ENCODE measurements at regions not wholly inside any gene's neighbourhood (a gene's known extent, or its start where the extent isn't known, plus 50 kb on each side); places are given as distances from the start of the nearest gene placed in this dataset.

GRCh38 chr2:196431076-196431475, 208.4 kb upstream of the CCDC150 start:
- TF ChIP-seq POLR2A (IDR thresholded peaks at IDR 0.05) (no peak), CTCF (IDR thresholded peaks at IDR 0.05) (no peak), POLR2AphosphoS5 (IDR thresholded peaks at IDR 0.05) (no peak), EP300 (IDR thresholded peaks at IDR 0.05; ENCODE audit: low read depth) (no peak)
- no peak overlapping the region for H3K27ac ChIP-seq
- intact Hi-C loops (cut with DNase I; ENCODE audit: low total_unique reads): no loop called here
- H3K4me1 ChIP-seq: no peaks in the 10 kb centered on the region
- in situ Hi-C loops (cut with MboI; ENCODE audit: low pct_ligation_motif_present in 1 of 4, low pct_unique_long_range_greater_than_20kb in 1 of 4, low sequenced_read_pairs in 3 of 4): no loop called here
- H3K9me3 ChIP-seq: no peaks in the 10 kb centered on the region
- H3K4me3 ChIP-seq: no peak overlapping the region
- WGBS, 2 donors (ENCODE audit: low coverage in 1 of 2): 49 to 61% methylated on average over 2 of the region's 2 CpGs
- no peak for DNase-seq
- H3K27me3 ChIP-seq: no peaks in the 10 kb centered on the region
- no peaks in the 10 kb centered on the region for H3K36me3 ChIP-seq

GRCh38 chr2:196431957-196432356, 207.6 kb upstream of the CCDC150 start:
- WGBS, 2 donors (ENCODE audit: low coverage in 1 of 2): 75 to 80% methylated on average over 3 to 4 of the region's 4 CpGs
- in situ Hi-C loops (cut with MboI; ENCODE audit: low pct_ligation_motif_present in 1 of 4, low pct_unique_long_range_greater_than_20kb in 1 of 4, low sequenced_read_pairs in 3 of 4) (no loop called here), intact Hi-C loops (cut with DNase I; ENCODE audit: low total_unique reads) (no loop called here)
- no peaks in the 10 kb centered on the region for H3K36me3 ChIP-seq
- no peaks in the 10 kb centered on the region for H3K9me3 ChIP-seq
- no peak for DNase-seq
- no peak overlapping the region for H3K4me3 ChIP-seq
- no peak for TF ChIP-seq CTCF (IDR thresholded peaks at IDR 0.05)
- no peak for TF ChIP-seq POLR2AphosphoS5 (IDR thresholded peaks at IDR 0.05)
- no peak for TF ChIP-seq EP300 (IDR thresholded peaks at IDR 0.05; ENCODE audit: low read depth)
- no peak for TF ChIP-seq POLR2A (IDR thresholded peaks at IDR 0.05)
- H3K27ac ChIP-seq: no peak overlapping the region
- H3K27me3 ChIP-seq: no peaks in the 10 kb centered on the region
- no peaks in the 10 kb centered on the region for H3K4me1 ChIP-seq

- H3K27me3 ChIP-seq: no peaks in the 10 kb centered on the region
- WGBS, 2 donors (ENCODE audit: low coverage in 1 of 2): 88 to 95% methylated on average over 6 to 13 of the region's 13 CpGs
- intact Hi-C loops (cut with DNase I; ENCODE audit: low total_unique reads): no loop called here
- TF ChIP-seq CTCF (IDR thresholded peaks at IDR 0.05) (no peak), EP300 (IDR thresholded peaks at IDR 0.05; ENCODE audit: low read depth) (no peak), POLR2AphosphoS5 (IDR thresholded peaks at IDR 0.05) (no peak), POLR2A (IDR thresholded peaks at IDR 0.05) (no peak)
- in situ Hi-C loops (cut with MboI; ENCODE audit: low pct_ligation_motif_present in 1 of 4, low pct_unique_long_range_greater_than_20kb in 1 of 4, low sequenced_read_pairs in 3 of 4): no loop called here
- H3K4me1 ChIP-seq: no peaks in the 10 kb centered on the region
- no peak for DNase-seq
- no peak overlapping the region for H3K27ac ChIP-seq
- no peak overlapping the region for H3K4me3 ChIP-seq
- no peaks in the 10 kb centered on the region for H3K9me3 ChIP-seq
- no peaks in the 10 kb centered on the region for H3K36me3 ChIP-seq
These were observed 206.4 kb upstream of the CCDC150 start for GRCh38 chr2:196433116-196433515.

- H3K27me3 ChIP-seq: no peaks in the 10 kb centered on the region
- H3K4me1 ChIP-seq: no peaks in the 10 kb centered on the region
- no peak for TF ChIP-seq EP300 (IDR thresholded peaks at IDR 0.05; ENCODE audit: low read depth)
- no peak for TF ChIP-seq CTCF (IDR thresholded peaks at IDR 0.05)
- no peak for TF ChIP-seq POLR2AphosphoS5 (IDR thresholded peaks at IDR 0.05)
- no peak for TF ChIP-seq POLR2A (IDR thresholded peaks at IDR 0.05)
- in situ Hi-C loops (cut with MboI; ENCODE audit: low pct_ligation_motif_present in 1 of 4, low pct_unique_long_range_greater_than_20kb in 1 of 4, low sequenced_read_pairs in 3 of 4): no loop called here
- H3K4me3 ChIP-seq: no peak overlapping the region
- H3K9me3 ChIP-seq: no peaks in the 10 kb centered on the region
- no peaks in the 10 kb centered on the region for H3K36me3 ChIP-seq
- no peak overlapping the region for H3K27ac ChIP-seq
- intact Hi-C loops (cut with DNase I; ENCODE audit: low total_unique reads): no loop called here
- no peak for DNase-seq
- 92 to 93% methylated on average over 5 of the region's 5 CpGs for WGBS, 2 donors (ENCODE audit: low coverage in 1 of 2)
These were observed 205.3 kb upstream of the CCDC150 start for GRCh38 chr2:196434217-196434616.

Measured in transverse colon (tissue), 4 donors.